ENCODE measurements at regions not wholly inside any gene's neighbourhood (a gene's known extent, or its start where the extent isn't known, plus 50 kb on each side); places are given as distances from the start of the nearest gene placed in this dataset.
"Not testable (repeated sequence)": the region's sequence is repeated elsewhere in the genome, so short reads cannot be mapped to it uniquely, and the experiment has no call there.

DNA sequence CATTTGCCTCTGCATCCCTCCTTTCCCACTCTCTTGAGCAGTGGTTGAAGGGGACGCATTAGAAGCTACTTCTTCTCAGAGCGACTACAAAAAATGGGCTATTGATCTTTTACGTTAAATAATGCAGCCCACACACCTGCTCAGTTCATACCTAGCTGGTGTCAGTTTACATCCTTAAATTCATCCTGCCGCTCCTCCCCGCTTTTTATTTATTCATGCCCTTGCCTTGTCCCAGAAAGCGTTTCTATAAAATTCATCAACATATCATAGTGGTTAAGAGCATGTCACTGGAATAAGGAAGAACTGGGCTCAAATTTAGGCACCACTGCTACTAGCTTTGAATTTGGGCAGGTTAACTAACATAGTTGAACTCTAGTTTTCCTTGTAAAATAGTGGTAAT, 66.0 kb upstream of the TINAGL1 start:
- no peak for DNase-seq (ENCODE audit: low read depth)

DNA sequence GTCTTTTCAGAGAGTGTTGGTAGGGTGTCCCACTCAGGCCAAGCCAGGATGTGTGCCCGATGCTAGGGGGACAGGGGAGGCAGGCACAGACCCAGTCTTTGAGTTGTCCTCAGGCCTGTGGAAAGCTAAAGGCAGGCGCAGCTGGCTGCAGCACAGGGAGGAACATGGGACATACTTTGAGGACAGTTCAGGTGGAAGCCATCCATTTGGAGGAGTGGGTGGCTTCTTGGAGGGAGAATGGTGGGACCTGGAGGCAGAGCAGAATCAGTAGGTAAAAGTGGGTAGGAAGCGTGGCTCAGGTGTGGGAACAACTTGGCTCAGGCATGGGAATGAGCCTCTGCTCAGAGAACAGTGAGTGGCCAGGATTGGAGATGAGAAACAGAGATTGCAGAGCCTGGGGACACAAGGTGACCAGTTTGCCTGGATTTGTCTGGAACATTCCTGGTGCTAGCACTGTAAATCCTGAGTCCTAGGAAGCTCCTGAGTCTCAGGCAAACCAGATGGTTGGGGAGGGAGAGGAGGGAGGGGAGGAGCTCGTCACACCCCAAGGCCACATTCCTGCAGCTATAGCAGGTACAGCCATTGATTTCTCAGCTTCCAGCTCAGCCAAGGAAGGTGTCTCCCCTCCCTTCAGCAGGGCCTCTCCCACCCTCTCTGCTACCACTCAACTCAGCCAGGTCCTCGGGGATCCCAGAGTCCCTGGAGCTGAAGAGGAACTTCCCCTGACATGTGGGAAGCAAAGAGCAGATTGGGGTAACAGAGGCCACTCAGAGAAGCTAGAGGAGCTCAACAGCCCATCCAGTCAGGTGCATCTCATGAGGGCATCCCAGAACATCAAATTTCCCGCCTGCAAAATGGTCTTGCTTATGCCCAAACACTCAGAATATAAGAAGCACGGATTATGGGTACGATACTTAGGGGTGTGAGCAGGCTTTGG, 65.2 kb upstream of the TINAGL1 start:
- no peak for DNase-seq (ENCODE audit: low read depth)

More for the DNA sequence above, 66.0 kb upstream of the TINAGL1 start:
- H3K4me3 ChIP-seq (ENCODE audit: low read depth, low read length) = no peak overlapping the region

DNA sequence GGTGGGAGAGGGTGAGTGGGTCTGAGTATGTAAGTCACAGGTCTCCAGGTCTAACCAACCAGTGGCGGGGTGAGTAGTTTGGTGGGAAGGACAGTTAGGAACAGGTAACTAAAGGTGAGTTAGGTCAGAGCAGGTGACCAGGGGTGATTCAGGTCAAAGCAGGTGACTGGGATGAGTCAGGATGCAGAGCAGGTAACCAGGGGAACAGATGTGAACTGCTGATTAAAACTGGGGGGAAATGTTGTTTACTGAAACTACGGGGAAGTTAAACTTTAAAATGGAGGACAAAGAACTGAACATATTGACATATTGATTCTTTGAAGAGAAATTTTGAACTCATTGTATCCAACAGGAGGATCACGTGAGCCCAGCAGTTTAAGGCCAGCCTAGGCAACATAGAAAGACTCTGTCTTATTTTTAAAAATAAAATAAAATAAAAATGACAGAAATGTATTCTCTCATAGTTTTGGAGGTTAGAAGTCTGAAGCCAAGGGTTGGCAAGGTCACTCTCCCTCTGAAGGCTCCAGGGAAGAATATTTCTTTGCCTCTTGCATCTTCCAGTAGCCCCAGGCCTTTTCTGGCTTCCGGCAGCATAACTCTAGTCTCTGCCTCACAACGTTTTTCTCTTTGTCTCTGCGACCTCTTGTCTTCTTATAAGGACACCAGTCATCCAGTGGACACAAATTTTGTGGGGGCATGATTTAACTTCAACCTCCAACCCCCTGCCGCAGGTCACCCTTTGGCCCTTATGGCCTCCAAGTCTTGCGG, 64.3 kb upstream of the TINAGL1 start:
- no peak for DNase-seq (ENCODE audit: low read depth)
- no peak overlapping the region for H3K4me3 ChIP-seq (ENCODE audit: low read depth, low read length)

More for the DNA sequence above, 65.2 kb upstream of the TINAGL1 start:
- H3K4me3 ChIP-seq (ENCODE audit: low read depth, low read length) = no peak overlapping the region

DNA sequence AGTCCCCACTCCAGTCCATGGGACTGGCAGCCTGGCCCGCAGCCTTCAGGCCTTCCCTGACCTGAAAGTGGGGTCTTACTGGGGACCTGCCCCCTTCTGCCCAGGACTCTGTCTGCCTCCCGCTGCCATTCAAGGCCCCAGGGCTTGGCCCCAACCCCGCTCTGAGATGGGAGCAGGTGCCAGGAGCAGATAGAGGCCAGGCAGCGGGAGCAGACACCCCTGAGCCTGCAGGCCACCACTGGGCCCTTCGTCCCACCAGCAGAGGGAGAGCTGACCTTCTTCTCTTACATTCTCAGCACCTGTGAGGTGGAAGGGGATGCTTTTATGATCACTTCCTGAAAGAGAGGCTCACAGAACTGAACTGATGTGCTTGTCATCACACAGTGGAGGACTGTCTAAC, 62.2 kb upstream of the TINAGL1 start:
- DNase-seq (ENCODE audit: low read depth) = no peak
- no peak overlapping the region for H3K4me3 ChIP-seq (ENCODE audit: low read depth, low read length)

DNA sequence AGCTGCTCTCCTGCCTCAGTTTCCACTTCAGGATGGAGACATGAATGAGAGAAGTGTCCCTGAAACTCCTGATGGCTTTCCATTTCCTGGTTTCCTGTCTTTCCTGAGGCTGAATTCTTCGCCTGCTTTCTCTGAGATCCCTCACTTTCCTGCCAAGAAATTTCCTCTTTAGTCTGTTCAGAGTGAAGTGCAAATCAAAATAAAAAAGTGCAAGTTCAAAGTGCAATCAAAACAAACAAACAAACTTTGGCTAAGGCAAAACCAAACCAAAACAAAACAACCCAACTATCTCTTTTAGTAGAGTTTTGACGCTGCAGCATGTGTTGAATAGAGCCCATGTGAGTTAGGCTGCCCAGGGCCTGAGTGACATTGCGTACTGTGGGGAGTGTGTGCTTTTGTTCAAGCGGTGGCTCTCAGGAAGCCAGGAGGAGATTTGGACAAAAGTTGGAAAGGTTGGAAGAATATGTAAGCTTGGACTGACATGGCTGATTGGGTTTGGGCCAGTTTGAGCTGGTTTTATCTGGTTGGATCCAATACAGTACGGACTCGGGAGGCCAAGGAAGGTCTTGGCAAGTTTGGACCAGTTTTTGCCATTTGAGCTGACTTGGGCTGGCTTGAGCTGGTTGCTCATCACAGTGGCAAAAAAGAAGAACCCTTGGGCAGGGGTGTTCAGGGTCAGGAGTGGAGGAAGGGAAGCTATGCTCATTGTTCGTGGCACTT, 61.1 kb upstream of the TINAGL1 start:
- no peak for DNase-seq (ENCODE audit: low read depth)
- no peak overlapping the region for H3K4me3 ChIP-seq (ENCODE audit: low read depth, low read length)

DNA sequence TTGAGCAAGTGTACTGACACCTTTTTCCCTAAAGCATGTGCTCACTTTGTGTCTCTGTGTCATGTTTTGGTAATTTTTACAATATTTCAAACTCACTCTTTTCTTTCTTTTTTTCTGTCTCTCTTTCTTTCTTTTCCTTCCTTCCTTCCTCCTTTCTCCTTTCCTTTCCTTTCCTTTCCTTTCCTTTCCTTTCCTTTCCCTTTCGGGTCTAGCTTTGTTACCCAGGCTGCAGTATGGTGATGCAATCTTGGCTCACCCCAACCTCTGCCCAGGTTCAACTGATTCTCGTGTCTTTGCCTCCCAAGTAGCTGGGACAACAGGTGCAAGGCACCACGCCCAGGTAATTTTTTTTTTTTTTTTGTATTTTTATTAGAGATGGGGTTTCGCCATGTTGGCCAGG, 60.4 kb upstream of the TINAGL1 start:
- no peak for DNase-seq (ENCODE audit: low read depth)

DNA sequence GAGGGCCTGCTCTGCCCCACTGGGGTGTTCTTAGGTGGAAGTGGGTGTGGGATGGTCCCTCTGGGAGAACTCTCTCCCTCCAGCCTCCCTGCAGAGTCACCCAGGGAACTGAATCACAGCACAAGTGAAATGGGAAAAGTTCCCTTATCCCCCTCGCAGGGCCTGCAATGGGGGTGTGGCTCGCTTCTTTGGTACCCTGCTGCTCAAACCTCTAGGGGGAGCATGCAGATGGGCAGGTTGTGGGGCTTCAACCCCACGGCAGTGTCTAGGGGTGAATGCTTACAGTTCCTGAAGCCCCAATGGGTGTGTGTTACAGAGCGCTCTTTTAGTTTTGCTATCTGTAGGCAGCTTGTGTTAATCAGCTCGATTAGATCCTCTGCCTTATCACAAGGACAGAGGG, 59.0 kb upstream of the TINAGL1 start:
- DNase-seq (ENCODE audit: low read depth) = no peak
- H3K4me3 ChIP-seq (ENCODE audit: low read depth, low read length) = no peak overlapping the region

More for the DNA sequence above, 60.4 kb upstream of the TINAGL1 start:
- no peak overlapping the region for H3K4me3 ChIP-seq (ENCODE audit: low read depth, low read length)

DNA sequence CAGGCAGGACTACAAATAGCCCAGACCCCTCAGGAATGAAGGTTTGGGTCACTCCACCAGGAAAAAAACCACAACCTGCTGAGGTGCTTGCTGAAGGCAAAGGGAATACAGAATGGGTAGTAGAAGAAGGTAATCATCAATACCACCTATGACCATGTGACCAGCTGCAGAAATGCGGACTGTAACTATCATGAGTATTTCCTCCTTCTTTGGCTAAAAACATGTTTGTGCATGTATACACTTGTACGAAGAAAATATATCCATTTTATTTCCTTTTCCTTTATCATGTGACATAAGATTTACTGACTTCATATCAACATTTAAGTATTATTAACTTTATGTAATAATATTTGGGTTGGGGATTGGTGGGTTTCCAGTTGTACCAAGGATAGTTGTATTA, 58.3 kb upstream of the TINAGL1 start:
- not testable (repeated sequence) for H3K4me3 ChIP-seq (ENCODE audit: low read depth, low read length); DNase-seq (ENCODE audit: low read depth)

DNA sequence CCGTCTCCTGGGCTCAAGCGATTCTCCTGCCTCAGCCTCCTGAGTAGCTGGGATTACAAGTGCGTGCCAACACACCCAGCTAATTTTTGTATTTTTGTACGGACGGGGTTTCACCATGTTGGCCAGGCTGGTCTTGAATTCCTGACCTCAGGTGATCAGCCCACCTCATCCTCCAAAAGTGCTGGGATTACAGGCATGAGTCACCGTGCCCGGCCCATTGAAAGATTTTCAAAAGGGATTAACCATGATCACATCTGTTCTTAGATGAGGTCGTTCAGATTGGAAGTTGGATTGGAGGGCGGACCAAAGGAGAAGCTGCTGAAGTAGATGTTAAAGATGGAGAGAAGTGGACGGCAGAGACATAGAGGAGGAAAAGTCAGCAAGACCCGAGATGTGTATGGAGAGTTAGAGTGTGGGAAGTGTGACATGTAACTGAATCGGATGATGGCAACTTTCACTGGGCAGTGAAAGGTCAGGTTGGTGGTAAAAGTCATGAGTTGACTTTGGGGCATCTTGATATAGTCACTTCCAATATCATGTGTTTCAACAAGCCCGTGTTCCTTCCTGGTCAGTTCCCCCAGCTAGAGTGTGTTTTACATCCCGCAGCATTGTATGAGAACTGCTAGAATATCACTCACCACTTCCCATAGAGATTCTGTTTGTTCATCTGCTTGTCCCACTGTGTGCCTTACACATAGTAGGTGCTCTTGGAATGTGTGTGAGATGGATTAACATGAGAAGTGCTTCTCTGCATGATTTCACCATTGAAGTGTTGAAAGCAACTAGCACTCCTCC, 54.4 kb upstream of the TINAGL1 start:
- no peak overlapping the region for H3K4me3 ChIP-seq (ENCODE audit: low read depth, low read length)
- no peak for DNase-seq (ENCODE audit: low read depth)

DNA sequence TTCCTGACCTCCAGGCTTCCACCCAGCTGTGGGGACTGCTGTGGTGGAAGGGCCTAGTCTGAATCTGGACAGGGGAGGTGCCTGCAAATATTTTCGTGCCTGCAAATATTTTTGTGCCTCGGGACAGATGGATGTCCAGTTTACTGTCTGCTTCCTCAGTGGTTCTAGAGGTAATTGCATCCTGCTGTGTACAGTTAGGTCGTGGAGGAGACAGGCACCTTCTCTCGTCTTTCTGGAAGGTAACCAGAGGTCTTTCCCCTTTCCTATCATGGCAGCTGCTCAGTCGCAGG, 53.8 kb upstream of the TINAGL1 start:
- DNase-seq (ENCODE audit: low read depth) = no peak
- no peak overlapping the region for H3K4me3 ChIP-seq (ENCODE audit: low read depth, low read length)

DNA sequence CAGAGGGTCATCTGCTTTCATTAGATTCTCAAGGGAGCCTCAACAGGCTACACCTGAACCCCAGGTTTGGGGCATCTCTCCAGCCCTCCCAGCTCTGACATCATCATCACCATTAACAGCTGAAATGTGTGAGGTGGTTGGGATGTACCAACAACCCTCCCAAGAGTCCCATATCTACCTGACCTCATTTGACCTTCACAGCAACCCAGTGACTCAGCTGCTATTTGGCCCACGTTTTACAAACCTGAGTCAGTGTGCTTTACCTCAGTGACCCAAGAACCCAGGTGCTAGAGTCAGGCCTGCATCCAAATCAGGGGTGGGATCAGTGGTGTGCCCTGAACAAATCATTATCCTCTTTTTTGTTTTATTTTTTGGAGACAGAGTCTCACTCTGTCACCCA, 53.3 kb upstream of the TINAGL1 start:
- DNase-seq (ENCODE audit: low read depth) = no peak

DNA sequence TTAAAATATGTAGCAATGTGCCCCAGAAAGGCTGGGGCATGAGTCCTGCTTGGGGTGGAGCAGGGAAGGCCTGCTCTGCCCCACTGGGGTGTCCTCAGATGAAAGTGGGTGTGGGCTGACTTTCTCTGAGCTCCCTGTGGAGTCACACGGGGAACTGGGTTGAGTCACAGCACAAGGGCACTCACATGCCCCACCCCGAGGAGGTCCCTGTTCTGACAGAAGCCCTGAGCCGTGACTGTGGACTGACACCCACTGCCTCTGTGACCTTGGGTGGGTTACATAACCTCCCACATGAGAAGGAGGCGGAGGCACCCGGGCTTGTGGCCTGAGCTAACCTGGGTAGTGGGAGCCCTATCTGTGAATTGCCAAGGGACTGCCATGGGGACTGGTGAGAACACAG, 52.5 kb upstream of the TINAGL1 start:
- DNase-seq (ENCODE audit: low read depth) = no peak
- H3K4me3 ChIP-seq (ENCODE audit: low read depth, low read length) = no peak overlapping the region

More for the DNA sequence above, 53.3 kb upstream of the TINAGL1 start:
- H3K4me3 ChIP-seq (ENCODE audit: low read depth, low read length) = no peak overlapping the region

DNA sequence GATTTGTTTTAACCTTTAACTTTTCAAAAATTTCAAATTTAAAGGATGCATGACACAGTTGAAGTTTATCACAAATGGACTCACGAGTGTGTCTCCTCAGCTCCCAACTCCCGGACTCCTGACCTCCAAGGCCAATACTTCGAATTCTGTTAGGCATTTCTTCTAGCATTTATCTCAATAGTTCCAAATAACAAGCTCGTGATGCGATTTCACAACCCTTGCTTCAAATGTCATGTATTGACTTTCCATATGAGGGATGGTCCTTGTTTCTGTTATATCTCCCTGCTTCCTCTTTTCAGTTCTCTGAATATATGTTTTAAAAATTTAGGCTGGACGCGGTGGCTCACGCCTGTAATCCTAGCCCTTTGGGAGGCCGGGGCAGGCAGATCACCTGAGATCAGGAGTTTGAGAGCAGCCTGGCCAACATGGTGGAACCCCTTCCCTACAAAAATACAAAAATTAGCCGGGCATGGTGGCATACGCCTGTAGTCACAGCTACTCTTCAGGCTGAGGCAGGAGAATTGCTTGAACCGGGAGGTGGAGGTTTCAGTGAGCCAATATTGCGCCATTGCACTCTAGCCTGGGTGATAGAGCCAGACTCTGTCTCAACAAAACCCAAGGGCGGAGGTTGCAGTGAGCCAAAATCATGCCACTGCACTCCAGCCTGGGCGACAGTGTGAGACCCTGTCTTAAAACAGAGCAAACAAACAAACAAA, 52.0 kb upstream of the TINAGL1 start:
- H3K4me3 ChIP-seq (ENCODE audit: low read depth, low read length) = no peak overlapping the region
- no peak for DNase-seq (ENCODE audit: low read depth)

Measured in skeletal muscle cell (primary cell).